HG03045 (cell line): ENCODE measurements at regions not wholly inside any gene's neighbourhood (a gene's known extent, or its start where the extent isn't known, plus 50 kb on each side); places are given as distances from the start of the nearest gene placed in this dataset.
"Not testable (repeated sequence)": the region's sequence is repeated elsewhere in the genome, so short reads cannot be mapped to it uniquely, and the experiment has no call there.

ENCODE experiments used
- ATAC-seq: cut with Tn5 transposase; IDR thresholded peaks from one replicate; pipeline ENCODE4 v1.9.1; 2021; ENCODE audit warnings: mild to moderate bottlenecking, moderate library complexity; ENCODE audit not compliant: unreplicated experiment

GRCh38 chr14:23895053-23895419 lies 58.5 kb upstream of the DHRS4 start:
- ATAC-seq, result no peak

- ATAC-seq, result no peak
Observed at GRCh38 chr14:23895480-23895879, 58.1 kb upstream of the DHRS4 start.

GRCh38 chr14:23896609-23897153 lies 56.9 kb upstream of the DHRS4 start:
- ATAC-seq, result no peak

- not testable (repeated sequence) for ATAC-seq
Observed at GRCh38 chr14:23897291-23897690, 56.3 kb upstream of the DHRS4 start.

GRCh38 chr14:23898359-23898758 lies 55.2 kb upstream of the DHRS4 start:
- ATAC-seq, result not testable (repeated sequence)

GRCh38 chr14:23899788-23900187 lies 53.8 kb upstream of the DHRS4 start:
- ATAC-seq, result no peak

GRCh38 chr14:23903442-23903841 lies 50.1 kb upstream of the DHRS4 start:
- no peak for ATAC-seq
